GM04503 (cell line): ENCODE measurements at regions not wholly inside any gene's neighbourhood (a gene's known extent, or its start where the extent isn't known, plus 50 kb on each side); places are given as distances from the start of the nearest gene placed in this dataset.
A peak's percentile ranks its signal among the peaks of the same experiment; 100 is the strongest.
"Not testable (repeated sequence)": the region's sequence is repeated elsewhere in the genome, so short reads cannot be mapped to it uniquely, and the experiment has no call there.

Experiments
- DNase-seq: peaks from one replicate; pipeline ENCODE4 v3.0.0-alpha.2; 2012; ENCODE audit warnings: low read depth

DNA sequence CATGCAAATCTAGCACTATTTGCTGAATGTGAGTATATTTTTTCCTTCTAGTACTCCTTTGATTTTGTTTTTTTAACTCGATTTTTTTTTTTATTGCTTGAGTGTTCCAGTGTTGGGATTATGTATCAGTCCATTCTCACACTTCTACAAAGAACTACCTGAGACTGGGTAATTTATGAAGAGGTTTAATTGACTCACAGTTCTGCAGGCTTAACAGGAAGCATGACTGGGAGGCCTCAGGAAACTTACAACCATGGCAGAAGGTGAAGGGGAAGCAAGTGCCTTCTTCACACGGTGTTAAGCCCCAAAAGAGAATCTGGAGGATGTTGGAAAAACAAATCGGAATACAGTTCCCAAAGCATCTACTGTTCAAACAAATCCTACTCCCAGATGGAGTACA, 69.1 kb downstream of the ZNF518B start:
- not testable (repeated sequence) for DNase-seq

DNA sequence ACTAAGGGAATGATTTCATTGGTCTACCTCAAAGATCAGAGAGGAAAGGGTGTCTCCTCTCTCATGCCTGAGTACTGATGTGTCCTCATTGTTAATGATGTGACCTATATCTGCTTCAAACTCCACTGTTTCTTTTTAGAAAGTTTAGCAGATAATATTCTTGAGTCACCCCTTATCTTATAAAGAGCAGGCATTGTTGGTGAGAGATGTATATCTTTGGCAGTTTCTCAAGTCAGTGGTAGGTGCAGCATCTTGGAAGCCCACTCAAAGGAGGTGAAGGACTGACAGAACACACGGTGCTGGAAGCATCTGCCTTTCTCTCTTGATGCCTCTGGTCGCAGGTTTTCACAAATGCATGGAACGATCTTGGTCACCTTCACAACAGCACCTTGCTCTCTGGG, 71.2 kb downstream of the ZNF518B start:
- DNase-seq = no peak

DNA sequence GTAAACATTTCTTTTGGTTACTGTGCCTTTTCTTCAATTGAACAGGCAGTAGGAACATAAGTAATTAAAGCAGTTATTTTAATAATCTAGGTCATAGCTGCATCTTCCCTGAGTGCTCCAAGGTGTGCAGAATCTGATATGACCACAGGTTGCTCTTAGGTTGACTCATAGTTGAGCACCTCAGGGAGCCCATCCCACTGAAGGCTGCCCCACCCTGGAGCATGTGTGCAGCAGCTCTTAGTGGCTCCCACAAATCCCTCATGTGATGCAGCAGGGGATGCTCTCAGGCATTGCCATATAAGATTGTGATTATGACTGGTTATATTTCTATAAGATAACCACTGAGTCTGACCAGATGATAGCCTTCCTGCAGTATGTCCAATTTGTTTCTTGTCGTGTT, 72.3 kb downstream of the ZNF518B start:
- DNase-seq = no peak

DNA sequence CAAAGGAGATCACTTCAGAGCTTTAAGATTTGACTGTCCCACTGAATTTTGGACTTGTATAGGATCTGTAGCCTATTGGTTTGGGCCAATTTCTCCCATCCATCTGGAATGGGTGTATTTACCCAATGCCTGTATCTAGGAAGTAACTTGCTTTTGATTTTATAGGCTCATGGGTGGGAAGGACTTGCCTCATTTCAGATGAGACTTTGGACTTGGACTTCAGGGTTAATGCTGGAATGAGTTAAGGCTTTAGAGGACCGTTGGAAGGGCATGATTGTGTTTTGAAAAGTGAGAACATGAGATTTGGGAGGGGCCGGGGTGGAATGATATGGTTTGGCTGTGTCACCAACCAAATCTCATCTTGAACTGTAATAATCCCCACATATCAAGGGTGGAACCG, 73.8 kb downstream of the ZNF518B start:
- DNase-seq = no peak

DNA sequence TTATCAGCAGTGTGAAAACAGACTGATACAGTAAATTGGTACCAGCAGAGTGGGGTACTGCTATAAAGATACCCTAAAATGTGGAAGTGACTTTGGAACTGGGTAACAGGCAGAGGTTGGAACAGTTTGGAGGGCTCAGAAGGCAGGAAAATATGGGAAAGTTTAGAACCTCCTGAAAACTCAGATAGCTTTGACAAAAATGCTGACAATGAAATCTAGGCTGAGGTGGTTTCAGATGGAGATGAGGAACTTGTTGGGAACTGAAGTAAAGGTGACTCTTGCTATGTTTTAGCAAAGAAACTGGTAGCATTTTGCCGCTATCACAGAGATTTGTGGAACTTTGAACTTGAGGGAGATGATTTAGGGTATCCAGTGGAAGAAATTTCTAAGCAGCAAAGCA, 75.1 kb downstream of the ZNF518B start:
- not testable (repeated sequence) for DNase-seq

DNA sequence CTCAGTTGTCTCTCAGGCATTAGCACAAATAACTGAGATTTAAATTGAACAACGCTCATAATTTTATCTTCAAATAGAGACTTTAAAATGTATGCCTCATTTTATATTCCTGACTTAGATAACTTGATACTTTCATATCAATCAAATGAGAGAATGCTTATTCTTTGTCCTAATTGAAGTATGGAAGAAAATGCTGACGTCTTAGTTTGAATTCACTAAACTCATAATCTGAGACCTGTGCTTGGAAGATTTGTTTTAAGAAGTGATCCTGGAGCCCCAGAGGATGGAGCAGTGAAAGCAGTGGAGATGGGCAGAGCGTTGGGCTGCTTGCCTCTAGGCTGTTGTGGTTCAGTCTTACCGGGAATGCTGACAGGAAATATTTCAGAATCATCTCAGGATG, 76.1 kb downstream of the ZNF518B start:
- DNase-seq = no peak

DNA sequence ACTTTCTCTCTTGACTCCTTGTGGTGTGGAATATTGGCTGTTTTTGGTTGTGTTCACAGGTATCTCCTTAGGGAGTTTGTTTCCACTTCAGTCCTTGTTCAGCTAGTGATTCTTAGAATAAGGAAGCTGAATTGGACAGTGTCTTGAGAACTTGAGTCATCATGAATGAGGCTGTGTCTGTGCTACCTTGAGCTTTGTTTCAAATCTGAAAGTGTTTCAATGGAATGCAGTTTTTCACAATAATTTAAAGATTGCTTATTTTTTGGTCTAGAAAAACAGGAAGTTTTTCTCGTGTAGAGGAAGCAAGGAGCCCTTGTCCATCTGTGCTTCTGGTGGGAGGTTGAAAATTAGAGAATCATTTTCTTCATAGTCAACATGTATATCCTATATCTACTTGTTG, 76.5 kb downstream of the ZNF518B start:
- DNase-seq = no peak

DNA sequence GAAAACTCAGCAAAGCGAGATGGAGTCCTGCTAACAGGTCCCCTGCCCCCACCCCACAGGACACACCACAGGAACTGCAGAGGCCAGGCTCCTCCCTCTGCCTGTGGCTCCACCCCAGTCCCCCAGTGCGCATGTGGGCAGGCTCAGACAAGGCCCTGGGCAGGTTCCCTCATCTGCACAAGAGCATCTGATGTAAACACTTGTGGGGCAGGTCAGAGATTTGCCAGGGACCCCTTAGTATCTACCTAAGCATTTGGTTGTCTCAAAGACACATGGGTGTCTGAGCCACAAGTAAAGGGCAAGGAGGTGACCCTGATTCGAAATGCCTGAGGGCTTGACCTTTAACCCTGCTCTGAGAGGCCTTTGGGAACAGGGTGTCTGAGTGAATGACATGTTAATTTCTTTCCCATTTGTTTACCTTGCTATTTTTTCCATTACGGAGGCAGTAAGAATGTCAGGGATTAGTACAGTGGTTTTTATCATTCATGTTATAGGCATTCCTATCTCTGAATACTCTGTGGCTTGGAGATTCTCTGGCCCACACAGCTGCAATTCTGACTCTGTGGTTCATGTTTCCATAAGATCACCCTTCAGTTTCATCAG, 85.3 kb downstream of the ZNF518B start:
- DNase-seq = peak; percentile 34

DNA sequence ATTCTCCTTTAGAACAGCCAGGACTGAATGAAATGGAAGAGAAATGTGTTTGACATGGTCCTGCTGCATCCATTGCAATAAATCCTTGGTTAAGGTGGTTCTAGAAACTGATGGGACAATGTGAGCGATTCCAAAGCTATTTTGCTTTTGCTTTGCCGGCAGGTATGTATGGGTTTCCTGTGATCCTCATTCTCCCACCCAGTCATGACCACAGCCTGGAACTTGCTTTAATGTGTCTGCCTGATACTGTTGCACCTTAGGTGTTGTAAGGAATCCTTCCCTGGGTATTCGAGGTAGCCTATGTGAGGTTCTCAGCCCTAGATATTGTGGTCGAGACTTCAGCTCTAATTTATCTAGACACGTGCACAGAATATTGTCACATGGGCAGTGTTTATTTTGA, 86.1 kb downstream of the ZNF518B start:
- DNase-seq = no peak

DNA sequence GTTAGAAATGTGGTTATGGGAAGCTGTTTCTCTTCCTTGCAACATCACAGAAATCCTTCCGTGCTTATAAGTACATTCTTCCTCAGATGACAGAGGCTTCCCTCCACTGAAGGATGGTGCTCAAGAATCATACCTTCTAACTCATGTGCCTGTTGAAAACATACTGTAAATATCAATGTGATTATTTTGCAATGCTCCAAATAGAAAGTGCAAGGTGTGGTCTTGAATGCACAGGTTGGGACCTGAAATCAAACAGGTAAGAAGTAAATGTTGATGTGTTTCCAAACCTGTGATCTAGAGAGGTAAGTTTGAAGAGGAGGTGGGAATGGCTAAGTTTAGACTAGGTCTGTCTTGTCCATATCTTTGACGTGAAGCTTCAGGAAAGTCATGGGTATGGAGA, 87.7 kb downstream of the ZNF518B start:
- no peak for DNase-seq

DNA sequence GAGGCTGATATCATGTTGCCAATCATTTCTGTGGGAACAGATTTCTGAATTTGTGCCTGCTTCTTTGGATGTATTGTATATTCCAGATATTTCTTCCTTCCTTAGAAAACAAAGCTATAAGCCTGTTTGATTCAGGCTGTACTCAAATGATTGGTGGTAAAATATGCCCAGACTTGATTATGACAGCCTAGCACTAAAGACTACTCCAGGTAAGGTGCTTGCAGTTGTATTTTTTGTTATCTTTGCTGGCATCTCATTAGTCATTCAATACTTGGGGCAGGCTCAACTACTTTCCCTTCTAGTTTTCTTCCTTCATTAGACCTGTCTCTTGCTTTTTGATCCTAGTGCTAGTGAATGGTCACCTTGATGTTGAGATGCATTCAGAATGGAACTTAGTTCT, 90.6 kb downstream of the ZNF518B start:
- DNase-seq = no peak

DNA sequence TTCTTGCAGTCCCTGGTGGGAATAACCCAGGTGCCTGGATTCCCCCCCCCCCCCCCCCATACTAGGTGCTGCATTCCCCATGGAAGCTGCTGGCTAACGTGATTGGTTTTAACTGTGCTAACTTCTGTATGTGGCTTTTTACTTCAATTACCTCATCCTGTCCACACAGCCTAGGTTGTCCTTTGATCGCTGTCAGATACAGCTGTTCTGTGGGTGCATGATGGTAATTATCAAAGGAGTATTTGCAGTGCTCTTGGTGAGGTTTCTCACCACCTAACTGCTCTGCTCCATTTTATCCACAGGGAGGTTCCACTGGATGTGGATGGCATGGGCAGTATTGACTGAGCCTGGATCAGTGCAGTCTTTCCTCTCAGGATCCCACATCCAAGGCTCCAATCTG, 93.0 kb downstream of the ZNF518B start:
- no peak for DNase-seq

DNA sequence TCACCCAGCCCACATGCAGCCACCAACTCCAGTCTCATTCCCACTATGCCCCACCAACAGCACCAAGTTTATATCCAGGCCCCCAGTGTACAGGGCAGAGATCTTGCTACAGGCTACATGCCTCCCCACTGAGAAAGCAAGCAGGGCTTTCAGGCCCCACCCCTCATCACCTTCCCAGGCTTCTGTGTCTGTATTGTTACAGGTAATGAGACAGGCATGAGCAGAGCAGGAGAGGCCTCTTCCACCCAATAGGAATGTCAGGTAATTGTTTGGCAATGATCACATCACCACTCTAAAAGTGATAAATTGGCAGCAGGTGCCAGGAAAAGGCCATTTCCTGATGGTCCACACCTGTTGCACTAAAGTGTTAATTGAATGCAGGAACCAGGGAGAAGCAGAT, 102.5 kb downstream of the ZNF518B start:
- no peak for DNase-seq

DNA sequence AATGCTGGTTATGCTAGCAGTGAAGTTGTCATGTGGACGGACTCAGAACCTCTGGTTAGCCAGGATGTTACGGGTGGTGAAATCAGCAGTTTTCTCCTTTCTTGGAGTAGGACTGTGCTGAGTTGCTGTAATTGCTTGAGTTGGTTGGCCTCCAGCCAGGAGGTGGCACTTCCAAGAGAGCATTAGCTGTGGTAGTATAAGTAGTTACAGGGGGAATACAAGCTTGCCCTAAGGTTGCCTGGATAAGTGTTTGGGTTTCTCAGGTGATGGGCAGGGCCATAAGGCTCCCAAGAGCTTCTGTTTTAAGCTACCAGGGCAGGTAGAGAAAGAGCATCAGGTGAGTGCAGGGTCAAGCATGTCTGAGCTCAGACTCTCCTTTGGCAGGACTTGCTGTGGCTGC, 103.0 kb downstream of the ZNF518B start:
- DNase-seq = no peak

DNA sequence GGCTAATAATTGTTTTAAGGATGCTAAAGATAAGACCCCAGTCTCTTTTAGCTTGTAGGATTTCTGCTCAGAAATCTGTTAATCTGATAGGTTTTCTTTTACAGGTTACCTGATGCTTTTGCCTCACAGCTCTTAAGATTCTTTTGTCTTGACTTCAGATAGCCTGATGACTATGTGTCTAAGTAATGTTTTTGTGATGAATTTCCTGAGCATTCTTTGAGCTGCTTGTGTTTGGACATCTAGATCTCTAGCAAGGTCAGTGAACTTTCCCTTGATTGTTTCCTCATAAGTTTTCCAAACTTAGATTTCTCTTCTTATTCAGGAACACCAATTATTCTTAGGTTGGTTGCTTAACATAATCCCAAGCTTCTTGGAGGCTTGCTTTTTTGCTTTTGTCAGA, 104.1 kb downstream of the ZNF518B start:
- no peak for DNase-seq

DNA sequence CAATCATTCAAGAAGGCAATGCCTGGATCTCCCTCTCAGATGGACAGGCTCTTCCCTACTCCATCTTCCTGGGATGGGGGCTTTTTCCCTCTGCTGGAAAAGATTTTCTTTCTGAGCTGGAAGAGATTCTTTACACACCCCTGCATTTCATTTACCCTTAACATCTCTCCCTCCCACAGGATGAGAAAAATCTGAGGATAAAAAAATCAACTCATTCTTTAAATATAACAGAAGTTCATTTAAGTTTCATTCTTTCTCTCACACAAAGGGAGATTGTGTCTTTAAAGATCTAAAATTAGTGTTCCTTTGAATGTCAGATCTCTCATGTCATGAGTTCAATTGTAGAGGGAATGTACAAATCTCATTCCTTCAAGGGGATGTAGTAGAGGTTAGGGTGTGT, 109.0 kb downstream of the ZNF518B start:
- no peak for DNase-seq

DNA sequence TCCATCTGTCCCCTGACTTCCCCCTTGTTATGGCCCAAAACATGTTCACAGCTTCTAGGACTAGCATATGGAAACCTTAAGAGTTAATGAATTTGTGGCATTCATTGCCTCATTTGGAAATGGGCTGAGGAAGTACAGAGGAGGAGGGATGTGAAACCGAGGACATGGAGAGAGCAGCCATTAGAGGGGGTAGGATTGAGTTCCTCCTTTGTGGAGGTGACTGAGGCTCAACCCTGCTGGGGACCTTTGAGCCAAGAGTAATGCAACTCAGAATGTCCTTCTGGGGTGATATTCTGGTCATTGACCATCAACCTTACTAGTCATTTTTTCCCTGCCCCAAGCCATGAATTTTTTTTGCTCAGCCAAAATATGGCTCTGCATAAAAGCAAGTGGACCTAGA, 109.4 kb downstream of the ZNF518B start:
- no peak for DNase-seq

DNA sequence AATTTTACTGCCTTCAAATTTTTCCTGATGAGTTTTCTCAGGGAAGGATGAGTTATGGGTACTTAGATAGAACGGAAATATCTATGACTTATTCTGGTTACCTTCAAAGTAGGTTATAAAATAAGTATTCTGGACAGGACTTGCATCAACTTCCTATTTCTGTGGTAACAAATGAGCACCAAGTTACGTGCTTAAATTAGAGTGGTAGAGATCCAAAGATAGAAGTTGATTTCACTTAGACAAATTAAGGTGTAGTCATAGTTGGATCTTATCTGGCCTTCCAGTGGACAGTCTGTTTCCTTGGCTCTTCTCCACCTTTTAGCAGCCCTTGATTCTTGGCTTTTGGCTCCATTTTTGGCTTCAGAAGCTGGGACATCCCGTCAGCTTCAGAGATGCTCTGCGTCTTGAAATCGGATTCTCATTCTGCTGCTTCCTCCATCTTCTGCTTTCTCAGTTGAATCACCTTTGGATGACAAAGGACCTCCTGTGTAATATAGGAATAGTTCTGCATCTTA, 109.9 kb downstream of the ZNF518B start:
- no peak for DNase-seq

DNA sequence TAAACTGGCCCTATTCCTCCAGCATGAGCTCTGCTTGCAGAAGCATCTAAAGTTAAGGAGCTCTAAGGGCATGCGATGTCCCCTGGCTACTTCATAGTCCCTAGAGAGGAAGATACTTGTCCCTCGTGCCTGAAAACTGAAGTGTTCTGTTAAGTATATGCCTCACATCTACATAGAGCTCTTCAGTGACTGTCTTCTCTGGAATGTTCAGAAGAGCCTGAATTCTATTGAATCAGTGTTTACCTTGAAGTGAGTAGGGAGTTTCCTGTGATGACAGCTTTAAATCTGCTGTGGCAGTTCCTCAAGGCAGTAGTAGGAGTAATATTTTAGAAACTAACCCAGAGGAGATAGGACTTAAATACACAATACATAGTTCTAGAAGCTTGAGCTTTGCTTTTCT, 111.2 kb downstream of the ZNF518B start:
- DNase-seq = peak; percentile 27

DNA sequence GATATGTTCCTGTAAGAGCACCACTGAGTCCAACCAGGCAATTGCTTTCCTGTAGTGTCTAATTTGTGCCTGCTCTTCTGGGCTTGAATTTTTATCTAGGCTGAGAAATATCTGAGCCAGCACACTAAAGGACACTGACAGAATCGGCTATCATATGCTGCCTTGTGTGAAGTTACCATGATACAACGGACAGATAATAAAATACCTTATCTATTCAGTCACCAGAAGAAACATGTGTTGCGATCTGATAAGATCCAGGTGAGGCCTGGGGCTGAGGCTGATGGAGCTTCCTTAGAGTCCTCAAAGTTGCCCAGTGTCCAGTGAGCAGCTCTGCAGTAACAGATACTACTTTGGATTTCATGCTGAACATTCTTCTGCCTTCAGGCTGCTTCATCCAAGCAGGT, 111.8 kb downstream of the ZNF518B start:
- no peak for DNase-seq

DNA sequence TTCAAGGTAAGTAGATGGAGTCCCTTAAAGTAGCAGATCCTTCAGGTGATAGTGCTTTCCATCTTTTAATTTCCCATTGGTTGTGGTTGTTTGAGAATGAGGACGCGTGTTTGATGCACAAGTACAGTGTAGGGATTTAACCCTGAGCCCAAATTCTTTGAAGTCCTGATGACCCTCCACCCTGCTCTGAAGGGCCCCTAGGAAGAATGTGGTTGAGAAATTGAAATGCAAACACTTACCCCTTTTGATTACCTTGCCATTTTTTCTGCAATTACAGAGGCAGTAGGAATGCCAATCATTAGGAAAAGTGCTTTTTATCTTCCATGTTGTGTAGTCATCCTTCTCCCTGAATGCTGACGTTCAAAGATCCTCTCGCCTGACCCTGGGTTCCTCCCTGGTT, 112.4 kb downstream of the ZNF518B start:
- DNase-seq = no peak

DNA sequence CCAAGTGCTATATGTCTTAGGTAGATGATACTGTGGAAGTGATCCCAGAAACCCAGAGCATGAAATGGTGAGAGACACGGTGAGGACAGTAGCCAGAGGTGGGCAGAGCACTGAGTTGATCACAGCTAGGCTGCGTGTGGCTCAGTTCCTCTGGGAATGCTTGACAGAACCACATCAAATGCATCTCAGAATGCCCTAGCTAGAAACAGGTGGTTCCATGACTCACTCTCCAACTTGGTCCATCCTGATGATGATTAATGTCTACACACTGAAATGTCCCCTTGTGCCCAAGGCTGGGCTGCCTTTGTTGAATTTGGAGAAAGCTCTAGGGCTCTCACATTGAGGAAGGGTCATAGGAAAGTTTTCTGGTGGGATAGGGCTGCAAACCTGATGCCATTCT, 113.6 kb downstream of the ZNF518B start:
- no peak for DNase-seq

DNA sequence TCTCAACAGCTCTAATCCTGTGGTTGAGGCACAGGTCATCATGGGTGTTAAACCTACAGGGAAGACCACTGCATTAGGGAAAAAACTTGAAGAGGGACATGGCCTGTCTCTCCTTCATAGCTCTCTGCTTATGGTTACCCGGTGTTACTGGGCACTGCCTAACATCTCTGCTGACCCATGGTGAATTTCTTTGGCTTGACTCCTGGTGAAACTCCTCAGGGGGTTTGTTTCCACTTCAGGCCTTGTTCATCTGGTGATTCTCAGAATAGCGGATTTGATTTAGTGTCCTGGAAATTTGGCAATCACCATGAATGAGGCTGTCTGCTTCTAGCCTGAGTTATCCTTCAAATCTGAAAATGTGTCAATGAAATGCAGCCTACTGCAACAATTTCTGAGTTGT, 114.4 kb downstream of the ZNF518B start:
- DNase-seq = no peak

DNA sequence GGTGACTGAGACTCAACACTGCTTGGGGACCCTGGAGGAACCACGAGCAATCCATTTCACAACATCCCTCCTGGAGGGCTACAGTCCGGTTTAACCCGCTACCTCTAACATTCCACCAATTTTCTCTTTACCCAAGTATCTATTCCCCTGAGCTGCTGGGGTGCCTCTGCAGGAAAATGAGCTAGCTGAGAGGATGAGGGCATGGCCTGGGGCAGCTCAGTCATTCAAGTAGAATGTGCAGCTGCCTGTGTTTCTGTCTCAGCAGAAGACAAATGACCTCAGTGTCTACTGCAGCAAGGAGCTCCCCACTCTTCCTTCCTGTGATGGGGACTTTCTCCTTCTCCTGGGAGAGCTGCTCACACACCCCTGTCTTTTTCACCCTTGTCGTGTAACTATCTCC, 120.8 kb downstream of the ZNF518B start:
- peak; percentile 30 for DNase-seq

DNA sequence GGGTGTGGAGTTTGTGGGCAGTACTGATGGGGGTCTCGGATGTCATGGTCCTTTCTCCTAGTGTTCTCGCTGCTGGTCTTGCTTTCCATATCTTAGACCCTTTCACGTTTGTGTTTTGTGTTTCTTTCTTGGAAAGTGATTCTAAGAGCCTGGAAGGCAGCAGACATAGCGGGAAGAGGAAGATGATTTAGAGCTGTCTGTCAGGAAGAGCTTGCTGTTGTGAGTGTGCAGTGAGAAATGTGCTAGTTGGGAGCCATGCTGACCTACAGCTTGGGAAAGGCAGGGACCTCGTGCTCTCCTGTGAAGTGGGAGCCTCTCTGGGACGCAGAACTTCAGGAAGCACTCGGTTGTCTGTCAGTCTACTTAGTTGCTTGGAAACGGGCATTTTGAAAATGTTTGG, 122.2 kb downstream of the ZNF518B start:
- DNase-seq = no peak
